SK-N-SH treated with all-trans-retinoic acid at 6 μM for 48 hours (cell line): ENCODE measurements at regions not wholly inside any gene's neighbourhood (a gene's known extent, or its start where the extent isn't known, plus 50 kb on each side); places are given as distances from the start of the nearest gene placed in this dataset.

Source experiments
- ATAC-seq: fragments of 200-7000 bp; cut with Tn5 transposase; 3 replicates; pipeline ENCODE4 v1.9.1; 2020; ENCODE audit warnings: mild to moderate bottlenecking, moderate library complexity
- ARNTL ChIP-seq: fragments of 450-650 bp; formaldehyde crosslinking; IDR thresholded peaks from 2 replicates; pipeline ENCODE4 v1.5.0; 2020; ENCODE audit warnings: low read depth, mild to moderate bottlenecking, moderate library complexity, borderline replicate concordance
- BACH2 ChIP-seq: fragments of 250-450 bp; sonication (Bioruptor Pico); IDR thresholded peaks from 2 replicates; pipeline ENCODE4 v1.9.0; 2021; ENCODE audit warnings: mild to moderate bottlenecking, borderline replicate concordance
- ESRRG ChIP-seq: fragments of 250-450 bp; sonication (Bioruptor Pico); IDR thresholded peaks from 2 replicates; pipeline ENCODE4 v1.6.1; 2021; ENCODE audit warnings: mild to moderate bottlenecking
- GLIS3 ChIP-seq: fragments of 250-450 bp; sonication (Bioruptor Pico); IDR thresholded peaks from 2 replicates; pipeline ENCODE4 v1.5.0; 2020; ENCODE audit warnings: mild to moderate bottlenecking, moderate library complexity
- ISL1 ChIP-seq: fragments of 250-450 bp; sonication (Bioruptor Pico); IDR thresholded peaks from 2 replicates; pipeline ENCODE4 v2.1.2; 2022; ENCODE audit warnings: mild to moderate bottlenecking, moderate library complexity
- OSR1 ChIP-seq: fragments of 250-450 bp; sonication (Bioruptor Pico); IDR thresholded peaks from 2 replicates; pipeline ENCODE4 v1.8.0; 2022; ENCODE audit warnings: moderate library complexity, mild to moderate bottlenecking, inconsistent platforms
- PPARA ChIP-seq: fragments of 250-450 bp; sonication (Bioruptor Pico); IDR thresholded peaks from 2 replicates; pipeline ENCODE4 v1.5.0; 2020; ENCODE audit warnings: mild to moderate bottlenecking, borderline replicate concordance
- RARB ChIP-seq: fragments of 250-450 bp; sonication (Bioruptor Pico); IDR thresholded peaks from 2 replicates; pipeline ENCODE4 v1.8.0; 2021; ENCODE audit warnings: mild to moderate bottlenecking, moderate library complexity
- SNAI2 ChIP-seq: fragments of 250-450 bp; sonication (Bioruptor Pico); IDR thresholded peaks from 2 replicates; pipeline ENCODE4 v1.5.0; 2020; ENCODE audit warnings: mild to moderate bottlenecking, moderate library complexity
- TCF4 ChIP-seq: fragments of 250-450 bp; sonication (Bioruptor Pico); IDR thresholded peaks from 2 replicates; pipeline ENCODE4 v1.8.0; 2021; ENCODE audit warnings: mild to moderate bottlenecking, moderate library complexity, borderline replicate concordance
- TOX ChIP-seq: fragments of 250-450 bp; sonication (Bioruptor Pico); IDR thresholded peaks from 2 replicates; pipeline ENCODE4 v1.8.0; 2021; ENCODE audit warnings: mild to moderate bottlenecking, moderate library complexity, borderline replicate concordance
- ZC3H10 ChIP-seq: fragments of 250-450 bp; sonication (Bioruptor Pico); IDR thresholded peaks from 2 replicates; pipeline ENCODE4 v1.5.1; 2021; ENCODE audit warnings: mild to moderate bottlenecking, moderate library complexity
- ZFP3 ChIP-seq: fragments of 250-450 bp; sonication (Bioruptor Pico); IDR thresholded peaks from 2 replicates; pipeline ENCODE4 v1.5.0; 2020; ENCODE audit warnings: mild to moderate bottlenecking, moderate library complexity
- ZFP30 ChIP-seq: fragments of 450-650 bp; formaldehyde crosslinking; IDR thresholded peaks from 2 replicates; pipeline ENCODE4 v1.5.0; 2022; ENCODE audit warnings: mild to moderate bottlenecking, moderate library complexity
- ZNF565 ChIP-seq: fragments of 450-650 bp; formaldehyde crosslinking; conservative IDR thresholded peaks from 2 replicates; pipeline ENCODE4 v1.5.0; 2020; ENCODE audit warnings: low read depth, mild to moderate bottlenecking, moderate library complexity
- ZNF70 ChIP-seq: fragments of 450-650 bp; formaldehyde crosslinking; IDR thresholded peaks from 2 replicates; pipeline ENCODE4 v1.5.0; 2020; ENCODE audit warnings: mild to moderate bottlenecking, moderate library complexity
- ZNF8 ChIP-seq: fragments of 450-650 bp; formaldehyde crosslinking; IDR thresholded peaks from 2 replicates; pipeline ENCODE4 v1.5.0; 2020; ENCODE audit warnings: mild to moderate bottlenecking, moderate library complexity
- TF ChIP-seq, protein P1 (sequence below): fragments of 250-450 bp; sonication (Bioruptor Pico); IDR thresholded peaks from 2 replicates; pipeline ENCODE4 v1.5.1; 2020; ENCODE audit warnings: low read depth, mild to moderate bottlenecking, moderate library complexity
- TF ChIP-seq, protein P2 (sequence below): fragments of 250-450 bp; sonication (Bioruptor Pico); IDR thresholded peaks from 2 replicates; pipeline ENCODE4 v1.5.0; 2020; ENCODE audit warnings: mild to moderate bottlenecking, moderate library complexity
- TF ChIP-seq, protein P3 (sequence below): fragments of 250-450 bp; sonication (Bioruptor Pico); IDR thresholded peaks from 2 replicates; pipeline ENCODE4 v1.5.1; 2021; ENCODE audit warnings: mild to moderate bottlenecking, moderate library complexity
- TF ChIP-seq, protein P4 (sequence below): fragments of 250-450 bp; sonication (Bioruptor Pico); IDR thresholded peaks from 2 replicates; pipeline ENCODE4 v1.8.0; 2021; ENCODE audit warnings: low read depth, mild to moderate bottlenecking, moderate library complexity, borderline replicate concordance

DNA sequence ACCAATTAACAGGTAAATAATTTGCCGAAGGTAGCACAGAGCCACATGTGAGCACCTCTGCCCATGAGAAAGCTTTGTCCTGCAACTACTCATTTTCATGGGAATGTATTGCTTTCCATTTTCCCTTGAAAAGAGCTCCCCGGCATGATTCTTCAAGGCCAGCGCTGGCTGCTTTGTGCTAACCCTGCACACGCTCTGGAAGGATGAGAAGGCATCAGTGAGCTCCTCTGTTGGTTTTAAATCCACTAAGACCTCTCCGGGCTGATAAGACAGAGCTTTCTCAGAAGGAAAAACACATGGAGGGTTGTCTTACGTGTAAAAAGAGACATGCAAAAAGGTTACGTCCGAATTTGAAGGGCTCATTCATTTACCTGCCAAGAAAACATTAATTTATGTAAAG lies 553.9 kb upstream of the MKI67 start:
- TF ChIP-seq ZC3H10 (CRISPR knock-in tag) (no peak), ZFP3 (CRISPR knock-in tag) (no peak), OSR1 (CRISPR knock-in tag) (no peak), PPARA (CRISPR knock-in tag) (no peak), ZNF8 (no peak), TCF4 (no peak), ESRRG (no peak), ZNF70 (CRISPR knock-in tag) (no peak), ZFP30 (CRISPR knock-in tag) (no peak)
- TF ChIP-seq, protein P1, sequence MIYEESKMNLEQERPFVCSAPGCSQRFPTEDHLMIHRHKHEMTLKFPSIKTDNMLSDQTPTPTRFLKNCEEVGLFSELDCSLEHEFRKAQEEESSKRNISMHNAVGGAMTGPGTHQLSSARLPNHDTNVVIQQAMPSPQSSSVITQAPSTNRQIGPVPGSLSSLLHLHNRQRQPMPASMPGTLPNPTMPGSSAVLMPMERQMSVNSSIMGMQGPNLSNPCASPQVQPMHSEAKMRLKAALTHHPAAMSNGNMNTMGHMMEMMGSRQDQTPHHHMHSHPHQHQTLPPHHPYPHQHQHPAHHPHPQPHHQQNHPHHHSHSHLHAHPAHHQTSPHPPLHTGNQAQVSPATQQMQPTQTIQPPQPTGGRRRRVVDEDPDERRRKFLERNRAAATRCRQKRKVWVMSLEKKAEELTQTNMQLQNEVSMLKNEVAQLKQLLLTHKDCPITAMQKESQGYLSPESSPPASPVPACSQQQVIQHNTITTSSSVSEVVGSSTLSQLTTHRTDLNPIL (CRISPR knock-in tag), result no peak
- TF ChIP-seq, protein P2, sequence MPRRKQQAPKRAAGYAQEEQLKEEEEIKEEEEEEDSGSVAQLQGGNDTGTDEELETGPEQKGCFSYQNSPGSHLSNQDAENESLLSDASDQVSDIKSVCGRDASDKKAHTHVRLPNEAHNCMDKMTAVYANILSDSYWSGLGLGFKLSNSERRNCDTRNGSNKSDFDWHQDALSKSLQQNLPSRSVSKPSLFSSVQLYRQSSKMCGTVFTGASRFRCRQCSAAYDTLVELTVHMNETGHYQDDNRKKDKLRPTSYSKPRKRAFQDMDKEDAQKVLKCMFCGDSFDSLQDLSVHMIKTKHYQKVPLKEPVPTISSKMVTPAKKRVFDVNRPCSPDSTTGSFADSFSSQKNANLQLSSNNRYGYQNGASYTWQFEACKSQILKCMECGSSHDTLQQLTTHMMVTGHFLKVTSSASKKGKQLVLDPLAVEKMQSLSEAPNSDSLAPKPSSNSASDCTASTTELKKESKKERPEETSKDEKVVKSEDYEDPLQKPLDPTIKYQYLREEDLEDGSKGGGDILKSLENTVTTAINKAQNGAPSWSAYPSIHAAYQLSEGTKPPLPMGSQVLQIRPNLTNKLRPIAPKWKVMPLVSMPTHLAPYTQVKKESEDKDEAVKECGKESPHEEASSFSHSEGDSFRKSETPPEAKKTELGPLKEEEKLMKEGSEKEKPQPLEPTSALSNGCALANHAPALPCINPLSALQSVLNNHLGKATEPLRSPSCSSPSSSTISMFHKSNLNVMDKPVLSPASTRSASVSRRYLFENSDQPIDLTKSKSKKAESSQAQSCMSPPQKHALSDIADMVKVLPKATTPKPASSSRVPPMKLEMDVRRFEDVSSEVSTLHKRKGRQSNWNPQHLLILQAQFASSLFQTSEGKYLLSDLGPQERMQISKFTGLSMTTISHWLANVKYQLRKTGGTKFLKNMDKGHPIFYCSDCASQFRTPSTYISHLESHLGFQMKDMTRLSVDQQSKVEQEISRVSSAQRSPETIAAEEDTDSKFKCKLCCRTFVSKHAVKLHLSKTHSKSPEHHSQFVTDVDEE (CRISPR knock-in tag), result no peak
- no peak for ATAC-seq

DNA sequence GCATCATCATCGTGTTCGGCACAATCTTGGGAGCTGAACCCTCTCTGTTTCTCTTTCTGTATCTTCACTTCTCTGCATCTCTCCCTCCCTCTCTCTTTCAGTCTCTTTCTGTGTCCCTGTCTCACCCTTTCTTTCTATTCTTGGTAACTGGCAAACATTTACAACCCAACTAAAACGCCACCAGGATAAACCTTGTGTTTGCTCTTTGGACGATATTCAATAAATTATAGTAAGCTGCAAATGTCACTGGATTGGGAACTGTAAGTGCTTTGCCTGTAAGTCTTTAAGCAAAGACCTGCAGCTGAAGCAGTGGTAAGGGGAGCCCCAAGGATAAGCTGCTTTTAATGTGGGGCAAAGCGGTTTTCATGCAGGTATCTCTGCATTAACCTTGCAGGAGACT lies 558.0 kb upstream of the MKI67 start:
- TF ChIP-seq TCF4 (no peak), ZNF8 (no peak), BACH2 (CRISPR knock-in tag) (no peak), ZNF565 (CRISPR knock-in tag) (no peak)
- TF ChIP-seq, protein P2 (CRISPR knock-in tag), result no peak
- TF ChIP-seq, protein P3, sequence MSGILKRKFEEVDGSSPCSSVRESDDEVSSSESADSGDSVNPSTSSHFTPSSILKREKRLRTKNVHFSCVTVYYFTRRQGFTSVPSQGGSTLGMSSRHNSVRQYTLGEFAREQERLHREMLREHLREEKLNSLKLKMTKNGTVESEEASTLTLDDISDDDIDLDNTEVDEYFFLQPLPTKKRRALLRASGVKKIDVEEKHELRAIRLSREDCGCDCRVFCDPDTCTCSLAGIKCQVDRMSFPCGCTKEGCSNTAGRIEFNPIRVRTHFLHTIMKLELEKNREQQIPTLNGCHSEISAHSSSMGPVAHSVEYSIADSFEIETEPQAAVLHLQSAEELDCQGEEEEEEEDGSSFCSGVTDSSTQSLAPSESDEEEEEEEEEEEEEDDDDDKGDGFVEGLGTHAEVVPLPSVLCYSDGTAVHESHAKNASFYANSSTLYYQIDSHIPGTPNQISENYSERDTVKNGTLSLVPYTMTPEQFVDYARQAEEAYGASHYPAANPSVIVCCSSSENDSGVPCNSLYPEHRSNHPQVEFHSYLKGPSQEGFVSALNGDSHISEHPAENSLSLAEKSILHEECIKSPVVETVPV, result no peak
- ATAC-seq, result no peak

DNA sequence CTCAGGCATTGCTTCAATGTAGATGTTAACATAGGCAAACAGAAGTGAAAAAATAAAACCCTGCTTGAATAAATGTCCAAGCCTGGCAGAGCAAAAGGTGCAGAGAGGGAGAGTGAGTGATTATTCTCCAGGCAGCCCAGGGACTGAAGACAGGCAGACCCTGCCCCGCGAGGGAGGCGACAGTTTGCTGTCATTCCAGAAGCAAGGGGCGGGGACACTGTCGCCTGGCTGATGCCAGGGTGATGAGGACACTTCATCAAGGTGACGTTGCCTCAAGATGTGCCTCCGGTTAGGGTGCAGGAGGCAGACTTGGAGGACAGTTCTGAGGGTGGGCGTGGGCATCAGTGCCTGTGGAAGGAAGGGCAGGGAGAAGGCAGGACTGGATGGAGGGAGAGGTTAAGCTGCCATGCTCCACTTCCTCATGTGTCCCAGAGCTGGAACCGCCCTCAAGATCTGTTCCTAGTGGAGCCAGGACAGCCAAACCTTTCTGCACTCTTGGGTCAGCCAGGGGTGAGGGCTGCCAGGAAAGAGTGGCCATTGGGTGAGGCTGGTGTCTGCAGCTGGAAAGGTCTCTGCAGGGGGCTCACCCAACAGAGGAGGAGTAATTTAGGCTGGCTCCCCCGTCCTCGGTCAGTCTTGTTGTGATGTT lies 560.5 kb upstream of the MKI67 start:
- TF ChIP-seq SNAI2 (CRISPR knock-in tag) (no peak), RARB (no peak), ARNTL (CRISPR knock-in tag) (no peak), ZFP3 (CRISPR knock-in tag) (no peak), BACH2 (CRISPR knock-in tag) (no peak), ZNF565 (CRISPR knock-in tag) (no peak), OSR1 (CRISPR knock-in tag) (no peak), GLIS3 (CRISPR knock-in tag) (no peak), ISL1 (CRISPR knock-in tag) (no peak), ZNF70 (CRISPR knock-in tag) (no peak), ZFP30 (CRISPR knock-in tag) (no peak), ZNF8 (no peak)
- no peak for ATAC-seq

DNA sequence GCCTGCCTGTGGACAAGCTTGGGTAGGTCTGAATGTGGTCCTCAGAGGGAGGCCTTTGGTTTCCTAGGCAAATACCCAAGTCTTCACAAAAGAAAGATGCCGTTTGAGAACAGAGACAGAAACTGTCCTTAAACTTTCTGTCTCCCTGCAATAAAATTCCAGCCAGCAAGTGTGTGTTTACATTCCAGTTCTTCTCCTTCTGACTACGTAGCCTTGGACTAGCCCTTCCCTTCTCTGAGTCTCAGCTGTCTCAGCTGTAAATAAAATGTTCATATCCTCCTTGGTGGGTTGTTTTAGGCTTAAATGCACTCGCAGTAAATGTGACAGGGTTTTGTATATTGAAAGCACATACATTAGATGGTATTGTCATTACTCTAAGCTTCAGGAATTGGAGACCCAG lies 561.2 kb upstream of the MKI67 start:
- no peak for ATAC-seq
- TF ChIP-seq ESRRG (no peak), ZFP3 (CRISPR knock-in tag) (no peak), BACH2 (CRISPR knock-in tag) (no peak), TOX (CRISPR knock-in tag) (no peak), PPARA (CRISPR knock-in tag) (no peak), GLIS3 (CRISPR knock-in tag) (no peak)
- TF ChIP-seq, protein P2 (CRISPR knock-in tag), result no peak
- TF ChIP-seq, protein P4, sequence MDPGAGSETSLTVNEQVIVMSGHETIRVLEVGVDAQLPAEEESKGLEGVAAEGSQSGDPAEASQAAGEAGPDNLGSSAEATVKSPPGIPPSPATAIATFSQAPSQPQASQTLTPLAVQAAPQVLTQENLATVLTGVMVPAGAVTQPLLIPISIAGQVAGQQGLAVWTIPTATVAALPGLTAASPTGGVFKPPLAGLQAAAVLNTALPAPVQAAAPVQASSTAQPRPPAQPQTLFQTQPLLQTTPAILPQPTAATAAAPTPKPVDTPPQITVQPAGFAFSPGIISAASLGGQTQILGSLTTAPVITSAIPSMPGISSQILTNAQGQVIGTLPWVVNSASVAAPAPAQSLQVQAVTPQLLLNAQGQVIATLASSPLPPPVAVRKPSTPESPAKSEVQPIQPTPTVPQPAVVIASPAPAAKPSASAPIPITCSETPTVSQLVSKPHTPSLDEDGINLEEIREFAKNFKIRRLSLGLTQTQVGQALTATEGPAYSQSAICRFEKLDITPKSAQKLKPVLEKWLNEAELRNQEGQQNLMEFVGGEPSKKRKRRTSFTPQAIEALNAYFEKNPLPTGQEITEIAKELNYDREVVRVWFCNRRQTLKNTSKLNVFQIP (CRISPR knock-in tag), result no peak
- TF ChIP-seq, protein P3, result no peak
